GM12873 (cell line): ENCODE measurements at regions not wholly inside any gene's neighbourhood (a gene's known extent, or its start where the extent isn't known, plus 50 kb on each side); places are given as distances from the start of the nearest gene placed in this dataset.

ENCODE experiments used
- TF ChIP-seq, protein P1 (sequence below): IDR thresholded peaks from 2 replicates; pipeline ENCODE4 v1.5.1; 2012; ENCODE audit warnings: low read depth, mild to moderate bottlenecking, moderate library complexity, low read length, control low read depth; ENCODE audit not compliant: insufficient read depth; ENCODE audit errors: missing control alignments

DNA sequence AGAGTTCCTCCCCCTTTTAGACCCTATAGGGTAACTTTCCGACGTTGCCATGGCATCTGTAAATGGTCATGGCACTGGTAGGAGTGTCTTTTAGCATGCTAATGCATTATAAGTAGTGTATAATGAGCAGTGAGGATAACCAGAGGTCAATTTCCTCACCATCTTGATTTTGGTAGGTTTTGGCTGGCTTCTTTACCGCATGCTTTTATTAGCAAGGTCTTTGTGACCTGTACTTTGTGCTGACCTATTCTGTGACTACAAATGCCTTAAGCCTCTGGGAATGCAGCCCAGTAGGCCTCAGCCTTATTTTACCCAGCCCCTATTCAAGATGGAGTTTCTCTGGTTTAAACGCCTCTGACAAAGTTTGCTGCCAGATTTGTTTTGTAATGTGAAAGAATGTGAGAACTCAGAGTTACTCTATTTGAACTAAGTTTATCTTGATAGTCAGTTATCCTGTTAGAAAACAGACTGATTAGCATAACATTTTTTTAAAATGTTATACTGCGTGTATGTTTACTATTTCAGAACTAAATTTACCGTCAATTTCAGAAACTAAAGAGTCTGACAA lies 111.3 kb upstream of the PRSS16 start:
- TF ChIP-seq, protein P1, sequence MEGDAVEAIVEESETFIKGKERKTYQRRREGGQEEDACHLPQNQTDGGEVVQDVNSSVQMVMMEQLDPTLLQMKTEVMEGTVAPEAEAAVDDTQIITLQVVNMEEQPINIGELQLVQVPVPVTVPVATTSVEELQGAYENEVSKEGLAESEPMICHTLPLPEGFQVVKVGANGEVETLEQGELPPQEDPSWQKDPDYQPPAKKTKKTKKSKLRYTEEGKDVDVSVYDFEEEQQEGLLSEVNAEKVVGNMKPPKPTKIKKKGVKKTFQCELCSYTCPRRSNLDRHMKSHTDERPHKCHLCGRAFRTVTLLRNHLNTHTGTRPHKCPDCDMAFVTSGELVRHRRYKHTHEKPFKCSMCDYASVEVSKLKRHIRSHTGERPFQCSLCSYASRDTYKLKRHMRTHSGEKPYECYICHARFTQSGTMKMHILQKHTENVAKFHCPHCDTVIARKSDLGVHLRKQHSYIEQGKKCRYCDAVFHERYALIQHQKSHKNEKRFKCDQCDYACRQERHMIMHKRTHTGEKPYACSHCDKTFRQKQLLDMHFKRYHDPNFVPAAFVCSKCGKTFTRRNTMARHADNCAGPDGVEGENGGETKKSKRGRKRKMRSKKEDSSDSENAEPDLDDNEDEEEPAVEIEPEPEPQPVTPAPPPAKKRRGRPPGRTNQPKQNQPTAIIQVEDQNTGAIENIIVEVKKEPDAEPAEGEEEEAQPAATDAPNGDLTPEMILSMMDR = no peak

DNA sequence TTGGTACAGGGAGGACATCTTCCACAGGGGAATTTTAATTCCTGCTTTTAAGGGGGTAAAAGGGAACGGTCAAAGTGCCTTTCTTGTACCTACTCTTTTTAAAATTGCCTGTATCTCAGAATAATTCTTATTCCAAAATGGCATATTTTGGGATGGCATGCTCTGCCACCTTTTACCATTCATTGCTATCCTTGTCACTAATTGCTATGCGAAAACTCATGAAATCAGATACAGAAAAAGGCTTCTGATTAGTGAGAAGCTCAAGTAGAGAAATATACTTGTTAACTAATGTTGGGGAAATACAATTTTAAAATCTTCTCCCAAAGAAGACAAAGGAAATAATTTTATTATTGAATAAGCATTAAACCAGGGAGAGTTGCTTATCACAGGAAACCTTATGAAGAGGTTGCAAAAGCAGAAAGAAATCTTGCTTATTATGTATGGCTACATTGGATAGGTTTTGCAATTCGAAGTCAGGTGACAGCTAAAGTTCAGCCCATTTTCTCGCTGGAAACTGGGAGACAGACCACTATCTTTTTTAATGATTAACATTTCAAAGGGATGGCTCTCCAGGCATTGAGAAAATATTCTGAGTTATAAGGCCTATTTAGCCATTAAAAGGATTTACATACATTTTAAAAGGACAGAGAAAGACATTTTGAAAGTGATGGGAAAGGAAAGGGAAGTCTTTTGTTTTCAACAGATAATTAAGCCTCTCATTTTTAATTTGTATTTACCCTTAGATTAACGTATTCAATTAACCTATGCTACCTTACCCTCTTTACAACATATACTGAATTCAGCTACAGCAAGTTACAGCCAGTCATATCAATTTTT lies 110.3 kb upstream of the PRSS16 start:
- TF ChIP-seq, protein P1 = no peak

DNA sequence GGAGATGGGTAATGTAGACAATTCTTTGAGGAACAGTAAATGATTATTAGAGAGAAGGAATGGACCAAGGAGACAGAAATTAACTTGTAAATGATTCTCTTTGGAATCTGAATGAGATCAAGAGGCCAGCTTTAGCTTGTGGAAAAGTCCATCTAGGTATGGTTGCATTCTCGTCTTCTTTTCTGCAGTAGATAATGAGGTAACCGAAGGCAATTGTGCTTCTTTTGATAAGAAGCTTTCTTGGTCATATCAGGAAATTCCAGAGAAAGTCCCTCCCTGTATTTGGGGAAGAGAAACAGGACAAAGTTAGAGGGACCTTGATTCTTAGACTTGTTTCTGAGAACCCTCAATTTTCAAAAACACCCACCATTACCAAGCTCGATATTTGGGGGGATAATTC lies 109.1 kb upstream of the PRSS16 start:
- TF ChIP-seq, protein P1 = no peak

DNA sequence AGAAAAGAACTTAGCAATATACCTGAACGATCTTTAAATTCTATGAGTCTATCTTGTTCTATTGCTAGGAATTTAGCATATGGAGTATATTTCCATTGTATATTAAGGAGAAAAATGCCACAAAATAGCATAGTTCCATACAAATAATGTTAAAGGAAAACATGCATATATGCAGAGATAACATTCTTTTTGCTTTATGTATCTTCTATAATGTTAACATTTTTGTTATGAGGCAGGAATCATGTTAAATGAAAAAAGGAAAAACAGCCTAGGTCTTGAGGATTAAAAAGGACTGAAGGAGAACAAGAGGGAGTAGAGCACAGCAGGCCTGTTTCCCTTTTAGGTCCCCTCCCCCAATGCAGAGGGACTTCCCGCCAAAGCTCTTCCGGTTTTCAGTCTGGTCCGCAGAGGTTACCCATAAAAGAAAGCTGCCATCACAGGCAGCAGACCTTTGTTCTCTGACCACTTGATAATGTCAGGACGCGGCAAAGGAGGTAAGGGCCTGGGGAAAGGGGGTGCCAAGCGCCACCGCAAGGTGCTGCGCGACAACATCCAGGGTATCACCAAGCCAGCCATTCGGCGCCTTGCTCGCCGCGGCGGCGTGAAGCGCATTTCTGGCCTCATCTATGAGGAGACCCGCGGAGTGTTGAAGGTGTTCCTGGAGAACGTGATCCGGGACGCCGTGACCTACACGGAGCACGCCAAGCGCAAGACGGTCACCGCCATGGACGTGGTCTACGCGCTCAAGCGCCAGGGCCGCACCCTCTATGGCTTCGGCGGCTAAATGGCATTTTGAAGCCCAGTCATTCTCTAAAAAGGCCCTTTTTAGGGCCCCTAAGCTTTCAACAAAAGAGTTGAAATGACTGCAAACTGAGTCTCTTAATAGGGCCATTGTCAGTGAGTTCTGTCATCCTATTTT lies 108.4 kb upstream of the PRSS16 start:
- TF ChIP-seq, protein P1 = peak; percentile 6

DNA sequence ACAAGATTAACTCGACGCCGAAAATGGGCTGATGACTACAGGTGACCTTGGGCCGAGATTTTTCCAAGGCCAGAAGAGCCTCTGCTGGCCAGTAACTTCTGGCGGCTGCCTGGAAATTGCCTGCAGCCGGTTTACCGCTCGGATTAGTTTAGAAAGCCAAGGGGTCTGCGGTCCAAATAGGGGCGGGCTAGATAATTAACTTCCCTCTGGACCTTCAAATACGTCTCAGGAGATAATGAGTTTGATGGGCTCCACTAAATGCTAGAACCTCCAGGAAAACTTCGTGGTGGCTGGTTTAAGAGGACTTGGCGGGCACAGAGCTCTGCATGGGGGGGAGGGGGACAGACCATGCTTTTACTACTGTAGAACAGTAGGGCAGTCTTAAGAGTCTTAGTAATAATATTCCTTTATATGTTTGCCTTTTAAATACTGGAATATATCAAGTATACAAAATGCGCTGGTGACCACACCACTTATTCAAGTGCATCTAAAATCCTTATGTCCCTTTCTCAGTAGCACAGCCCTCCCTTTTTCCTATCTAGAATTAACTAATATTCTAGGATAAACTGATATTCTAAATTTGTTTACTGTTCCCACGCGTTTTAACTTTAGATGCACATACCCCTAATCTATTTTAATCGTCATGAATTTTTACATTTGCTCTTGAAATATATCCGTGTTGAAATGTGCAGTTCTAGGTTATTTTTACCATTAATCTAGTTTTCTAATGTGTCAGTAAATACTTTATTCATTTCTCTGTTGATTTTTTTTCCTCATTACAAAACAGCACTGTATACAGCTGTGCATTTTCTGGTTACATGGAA lies 107.5 kb upstream of the PRSS16 start:
- TF ChIP-seq, protein P1 = no peak

DNA sequence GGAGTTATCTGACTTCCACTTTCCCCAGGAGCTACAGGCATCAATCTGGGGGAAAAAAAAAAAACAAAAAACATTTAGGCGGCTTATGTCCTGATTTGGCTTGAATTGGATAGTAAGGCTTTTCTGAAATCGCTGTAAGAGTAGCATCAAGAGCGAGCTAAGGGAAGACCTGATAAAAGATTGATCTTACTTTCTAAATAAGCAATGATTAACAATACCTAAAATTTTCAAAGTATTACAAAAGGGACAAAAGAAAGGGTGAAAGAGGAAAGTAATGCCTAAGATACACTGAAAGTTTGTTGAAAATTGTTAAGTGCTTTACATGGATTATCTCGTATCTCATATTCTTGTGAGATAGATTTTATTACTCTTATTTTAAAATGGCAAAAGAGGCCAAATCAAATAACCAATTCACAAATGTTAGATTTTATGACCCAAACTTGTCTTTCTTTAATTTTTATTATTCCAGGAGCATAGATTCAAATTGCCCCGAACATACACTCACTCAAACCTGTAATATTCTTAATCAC lies 106.4 kb upstream of the PRSS16 start:
- TF ChIP-seq, protein P1 = no peak
